Testis (tissue), 2 donors: ENCODE measurements at regions not wholly inside any gene's neighbourhood (a gene's known extent, or its start where the extent isn't known, plus 50 kb on each side); places are given as distances from the start of the nearest gene placed in this dataset.

Experiments
- DNase-seq: peaks from one replicate; pipeline ENCODE4 v3.0.0-alpha.2; 2019
- H3K27ac ChIP-seq, 2 donors: fragments of 200-600 bp; sonication (generic); one replicate each; pipeline ENCODE4 v1.5.1; 2019
- H3K27me3 ChIP-seq: fragments of 200-600 bp; sonication (generic); one replicate; pipeline ENCODE4 v1.5.1; 2019
- H3K36me3 ChIP-seq: fragments of 200-600 bp; sonication (generic); one replicate; pipeline ENCODE4 v1.5.1; 2017; ENCODE audit warnings: low read depth; ENCODE audit errors: missing control alignments
- H3K4me1 ChIP-seq: fragments of 200-600 bp; sonication (generic); one replicate; pipeline ENCODE4 v1.5.1; 2019
- H3K4me3 ChIP-seq, 2 donors: fragments of 200-600 bp; sonication (generic); one replicate each; pipeline ENCODE4 v1.5.1; 2017 to 2019
- H3K9me3 ChIP-seq: fragments of 200-600 bp; sonication (generic); one replicate; pipeline ENCODE4 v1.5.1; 2017
- CTCF ChIP-seq, 3 experiments: fragments of 450-650 bp in 2 of 3; fragments of 200-600 bp in 1 of 3; sonication (generic) in 1 of 3; IDR thresholded peaks; one replicate each; pipeline ENCODE4 v1.5.1; 2016 to 2019; ENCODE audit warnings: antibody characterized with exemption in 3 of 3, mild to moderate bottlenecking in 2 of 3, moderate library complexity in 1 of 3
- POLR2A ChIP-seq: fragments of 450-650 bp; IDR thresholded peaks from one replicate; pipeline ENCODE4 v1.6.1; 2017; ENCODE audit warnings: antibody characterized with exemption, mild to moderate bottlenecking, moderate library complexity
- WGBS, 2 donors: methylation state at CpG; one replicate each; pipeline ENCODE4 v1.1.5; 2018; 5-methylcytosine and 5-hydroxymethylcytosine counted together
- intact Hi-C: fragments of 100-400 bp; cut with DNase I; formaldehyde crosslinking; loops from one replicate; pipeline ENCODE4 v1.15.1; 2023; ENCODE audit warnings: low total_unique reads

GRCh38 chr22:26777156-26777801, 119.9 kb downstream of the MIAT start:
- DNase-seq = no peak
- TF ChIP-seq POLR2A (no peak), CTCF (IDR thresholded peaks at IDR 0.05) (no peak)
- Histone ChIP-seq H3K4me1 (no peaks in the 10 kb centered on the region), H3K4me3 (no peak overlapping the region), H3K27ac (no peak overlapping the region), H3K9me3 (no peaks in the 10 kb centered on the region), H3K36me3 (no peaks in the 10 kb centered on the region), H3K27me3 (no peaks in the 10 kb centered on the region)
- 59% methylated on average over 6 of the region's 6 CpGs for WGBS, 2 donors
- intact Hi-C loops = no loop called here

DNA sequence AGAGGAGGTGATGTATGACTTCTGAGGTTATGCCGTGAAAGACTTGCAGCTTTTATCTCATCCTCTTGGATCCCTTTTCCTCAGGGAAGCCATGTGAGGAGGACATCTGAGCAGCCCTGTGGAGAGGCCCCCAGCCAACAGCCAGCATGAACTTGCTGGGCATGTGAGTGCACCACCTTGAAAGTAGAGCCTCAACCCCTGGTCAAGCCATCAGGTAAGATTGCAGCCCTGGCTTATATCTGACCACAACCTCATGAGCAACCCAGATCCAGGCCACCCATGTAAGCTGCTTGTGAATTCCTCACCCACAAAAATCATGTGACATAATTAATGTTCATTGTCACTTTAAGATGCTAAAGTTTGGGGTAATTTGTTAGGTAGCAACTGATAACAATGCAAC, 121.0 kb downstream of the MIAT start:
- Histone ChIP-seq H3K4me3 (no peak overlapping the region), H3K4me1 (no peaks in the 10 kb centered on the region), H3K27ac (no peak overlapping the region), H3K36me3 (no peaks in the 10 kb centered on the region), H3K27me3 (no peaks in the 10 kb centered on the region), H3K9me3 (no peaks in the 10 kb centered on the region)
- TF ChIP-seq CTCF (IDR thresholded peaks at IDR 0.05) (no peak), POLR2A (no peak)
- WGBS, 2 donors = 60 to 80% methylated on average over 1 of the region's 1 CpG
- DNase-seq = no peak
- intact Hi-C loops = no loop called here

- intact Hi-C loops = no loop called here
- Histone ChIP-seq H3K27me3 (no peaks in the 10 kb centered on the region), H3K4me1 (no peaks in the 10 kb centered on the region), H3K36me3 (no peaks in the 10 kb centered on the region), H3K9me3 (no peaks in the 10 kb centered on the region), H3K4me3 (no peak overlapping the region), H3K27ac (no peak overlapping the region)
- 79 to 82% methylated on average over 3 of the region's 3 CpGs for WGBS, 2 donors
- no peak for TF ChIP-seq POLR2A
- no peak for TF ChIP-seq CTCF (IDR thresholded peaks at IDR 0.05)
- DNase-seq = no peak
Observed at GRCh38 chr22:26779108-26779507, 121.7 kb downstream of the MIAT start.

- Histone ChIP-seq H3K27me3 (no peaks in the 10 kb centered on the region), H3K27ac (no peak overlapping the region), H3K4me1 (no peaks in the 10 kb centered on the region), H3K4me3 (no peak overlapping the region), H3K36me3 (no peaks in the 10 kb centered on the region), H3K9me3 (no peaks in the 10 kb centered on the region)
- intact Hi-C loops = no loop called here
- TF ChIP-seq POLR2A = no peak
- TF ChIP-seq CTCF (IDR thresholded peaks at IDR 0.05) = no peak
- no peak for DNase-seq
- 90 to 94% methylated on average over 3 of the region's 3 CpGs for WGBS, 2 donors
Observed at GRCh38 chr22:26779929-26780328, 122.5 kb downstream of the MIAT start.

- H3K36me3 ChIP-seq = no peaks in the 10 kb centered on the region
- intact Hi-C loops = no loop called here
Observed at GRCh38 chr22:26780521-26780920, 123.1 kb downstream of the MIAT start.

More at GRCh38 chr22:26780521-26780920, 123.1 kb downstream of the MIAT start:
- DNase-seq = no peak
- H3K4me1 ChIP-seq = no peaks in the 10 kb centered on the region
- H3K9me3 ChIP-seq = no peaks in the 10 kb centered on the region
- H3K4me3 ChIP-seq = no peak overlapping the region
- no peak overlapping the region for H3K27ac ChIP-seq
- TF ChIP-seq POLR2A (no peak), CTCF (IDR thresholded peaks at IDR 0.05) (no peak)
- no peaks in the 10 kb centered on the region for H3K27me3 ChIP-seq
